CD4-positive, alpha-beta T cell (primary cell): ENCODE measurements at regions not wholly inside any gene's neighbourhood (a gene's known extent, or its start where the extent isn't known, plus 50 kb on each side); places are given as distances from the start of the nearest gene placed in this dataset.
"Not testable (repeated sequence)": the region's sequence is repeated elsewhere in the genome, so short reads cannot be mapped to it uniquely, and the experiment has no call there.

Source experiments
- ATAC-seq: fragments of 200-7000 bp; cut with Tn5 transposase; one replicate; pipeline ENCODE4 v1.10.0; 2022; ENCODE audit warnings: mild to moderate bottlenecking; ENCODE audit not compliant: poor library complexity
- CTCF ChIA-PET: fragments of 350-600 bp; sonication (Branson Sonifier 250); formaldehyde crosslinking; loops from one replicate; lab custom pipeline; 2021; ENCODE audit warnings: antibody characterized with exemption, inconsistent platforms; lab: Charles Lee
- POLR2A ChIA-PET: fragments of 350-600 bp; sonication (Branson Sonifier 250); formaldehyde crosslinking; loops from one replicate; lab custom pipeline; 2021; ENCODE audit warnings: antibody characterized with exemption, inconsistent platforms; lab: Charles Lee
- DNase-seq, 14 experiments: peaks; one replicate each; pipeline ENCODE4 v3.0.0-alpha.2; 2013 to 2020; ENCODE audit warnings: mixed read lengths in 2 of 14
- H3K27ac ChIP-seq, 2 donors: one replicate each; pipeline versions ENCODE4 v1.5.1 to v1.7.0; 2013; ENCODE audit warnings: low read length in 2 of 2, low read depth in 1 of 2, mild to moderate bottlenecking in 1 of 2
- H3K27me3 ChIP-seq, 2 experiments: 1 replicate in 1 of 2; 2 replicates in 1 of 2; pipeline versions ENCODE4 v1.6.1 to v1.7.0; 2013; ENCODE audit warnings: low read length in 2 of 2, control low read depth in 1 of 2, mild to moderate bottlenecking in 1 of 2, moderate library complexity in 1 of 2; ENCODE audit not compliant: insufficient read depth in 2 of 2, control insufficient read depth in 1 of 2
- H3K36me3 ChIP-seq: one replicate; pipeline ENCODE4 v1.6.1; 2013; ENCODE audit warnings: low read length, control low read depth; ENCODE audit not compliant: insufficient read depth
- H3K4me1 ChIP-seq: one replicate; pipeline ENCODE4 v1.6.1; 2013; ENCODE audit warnings: low read length, control low read depth; ENCODE audit not compliant: insufficient read depth
- H3K4me3 ChIP-seq: one replicate; pipeline ENCODE4 v1.5.1; 2013; ENCODE audit warnings: mild to moderate bottlenecking, low read length, moderate library complexity
- H3K9me3 ChIP-seq, 2 experiments: 1 replicate in 1 of 2; 2 replicates in 1 of 2; pipeline versions ENCODE4 v1.6.1 to v1.7.0; 2013; ENCODE audit warnings: low read length in 2 of 2, mild to moderate bottlenecking in 2 of 2, control low read depth in 1 of 2, moderate library complexity in 1 of 2; ENCODE audit not compliant: control insufficient read depth in 1 of 2, insufficient read depth in 1 of 2
- H3K27ac Mint-ChIP-seq: one replicate; pipeline ENCODE4 v1.8.0; 2020; ENCODE audit warnings: mixed read lengths
- H3K27me3 Mint-ChIP-seq: one replicate; pipeline ENCODE4 v1.8.0; 2021; ENCODE audit warnings: mixed read lengths
- H3K36me3 Mint-ChIP-seq: one replicate; pipeline ENCODE4 v1.8.0; 2021; ENCODE audit warnings: low read depth, mixed read lengths
- H3K4me1 Mint-ChIP-seq: one replicate; pipeline ENCODE4 v1.8.0; 2021; ENCODE audit warnings: low read depth, mixed read lengths
- H3K4me3 Mint-ChIP-seq: one replicate; pipeline ENCODE4 v1.8.0; 2020; ENCODE audit warnings: mild to moderate bottlenecking, mixed read lengths
- H3K9me3 Mint-ChIP-seq: one replicate; pipeline ENCODE4 v1.8.0; 2020; ENCODE audit warnings: mixed read lengths
- CTCF ChIP-seq: fragments of 200-600 bp; IDR thresholded peaks from one replicate; pipeline ENCODE4 v1.8.0; 2022; ENCODE audit warnings: antibody characterized with exemption, mild to moderate bottlenecking
- intact Hi-C, 2 experiments: fragments of 100-400 bp; cut with DNase I in 1 of 2; cut with micrococcal nuclease in 1 of 2; formaldehyde crosslinking; loops; one replicate each; pipeline versions ENCODE4 v1.15.1 to v1.9.0; 2023 to 2025; cut with DNase I, micrococcal nuclease

- no peak for ATAC-seq
- peaks cover 18% of the 10 kb centered on the region for H3K9me3 Mint-ChIP-seq
- H3K27ac Mint-ChIP-seq: no peak overlapping the region
- H3K36me3 Mint-ChIP-seq: no peaks in the 10 kb centered on the region
- no peak overlapping the region for H3K27ac ChIP-seq
- ChIA-PET CTCF (no interaction called here), POLR2A (no interaction called here)
- no peak overlapping the region for H3K4me3 ChIP-seq
- H3K36me3 ChIP-seq: no peaks in the 10 kb centered on the region
- H3K27me3 Mint-ChIP-seq: no peaks in the 10 kb centered on the region
- H3K4me3 Mint-ChIP-seq: no peak overlapping the region
- TF ChIP-seq CTCF: no peak
- intact Hi-C loops: no loop called here
- no peaks in the 10 kb centered on the region for H3K27me3 ChIP-seq
- no peak for DNase-seq
- peaks cover 7 to 8% of the 10 kb centered on the region in 2 experiments for H3K9me3 ChIP-seq
- no peaks in the 10 kb centered on the region for H3K4me1 Mint-ChIP-seq
- H3K4me1 ChIP-seq: no peaks in the 10 kb centered on the region
These were observed 69.4 kb upstream of the HCN1 start for GRCh38 chr5:45765561-45765960.

GRCh38 chr5:45750574-45750973 lies 54.4 kb upstream of the HCN1 start:
- intact Hi-C loops: no loop called here
- Histone ChIP-seq H3K9me3 (peaks cover 6 to 26% of the 10 kb centered on the region in 2 experiments), H3K36me3 (no peaks in the 10 kb centered on the region), H3K27me3 (no peaks in the 10 kb centered on the region), H3K4me1 (no peaks in the 10 kb centered on the region), H3K27ac (no peak overlapping the region), H3K4me3 (no peak overlapping the region)
- no peak overlapping the region for H3K27ac Mint-ChIP-seq
- ChIA-PET CTCF (no interaction called here), POLR2A (no interaction called here)
- no peak overlapping the region for H3K4me3 Mint-ChIP-seq
- TF ChIP-seq CTCF: no peak
- H3K9me3 Mint-ChIP-seq: peaks cover 11% of the 10 kb centered on the region
- ATAC-seq (no peak), DNase-seq (no peak)
- H3K27me3 Mint-ChIP-seq: no peaks in the 10 kb centered on the region
- H3K4me1 Mint-ChIP-seq: no peaks in the 10 kb centered on the region
- H3K36me3 Mint-ChIP-seq: no peaks in the 10 kb centered on the region

- ATAC-seq, CTCF ChIA-PET, H3K36me3 ChIP-seq, H3K27ac ChIP-seq, intact Hi-C loops, H3K27me3 Mint-ChIP-seq, DNase-seq, POLR2A ChIA-PET, H3K27me3 ChIP-seq, H3K27ac Mint-ChIP-seq, H3K4me1 Mint-ChIP-seq, H3K4me3 ChIP-seq, H3K4me1 ChIP-seq, H3K4me3 Mint-ChIP-seq, H3K36me3 Mint-ChIP-seq: not testable (repeated sequence)
- peaks cover 11% of the 10 kb centered on the region for H3K9me3 Mint-ChIP-seq
- peaks cover 6 to 22% of the 10 kb centered on the region in 2 experiments for H3K9me3 ChIP-seq
These were observed 52.3 kb upstream of the HCN1 start for GRCh38 chr5:45748511-45748910.
